Dedifferentiated amniotic fluid mesenchymal stem cell (primary cell): ENCODE measurements at regions not wholly inside any gene's neighbourhood (a gene's known extent, or its start where the extent isn't known, plus 50 kb on each side); places are given as distances from the start of the nearest gene placed in this dataset.
A peak's percentile ranks its signal among the peaks of the same experiment; 100 is the strongest.
"Not testable (repeated sequence)": the region's sequence is repeated elsewhere in the genome, so short reads cannot be mapped to it uniquely, and the experiment has no call there.

Experiments
- DNase-seq: peaks from one replicate; pipeline ENCODE4 v3.0.0-alpha.2; 2016; ENCODE audit errors: extremely low spot score

- no peak for DNase-seq
Measured at GRCh38 chr18:34942276-34942675, 98.9 kb upstream of the MAPRE2 start.

GRCh38 chr18:34942975-34943374 lies 98.2 kb upstream of the MAPRE2 start:
- DNase-seq: no peak

- no peak for DNase-seq
Measured at GRCh38 chr18:34943587-34943986, 97.6 kb upstream of the MAPRE2 start.

- peak; percentile 48 for DNase-seq
Measured at GRCh38 chr18:34947711-34948125, 93.5 kb upstream of the MAPRE2 start.

GRCh38 chr18:34951625-34952379 lies 89.4 kb upstream of the MAPRE2 start:
- DNase-seq: no peak

GRCh38 chr18:34953212-34953611 lies 88.0 kb upstream of the MAPRE2 start:
- no peak for DNase-seq

GRCh38 chr18:34955494-34955893 lies 85.7 kb upstream of the MAPRE2 start:
- DNase-seq: not testable (repeated sequence)

GRCh38 chr18:34956663-34957062 lies 84.5 kb upstream of the MAPRE2 start:
- no peak for DNase-seq

GRCh38 chr18:34957119-34957863 lies 83.9 kb upstream of the MAPRE2 start:
- no peak for DNase-seq

- no peak for DNase-seq
Measured at GRCh38 chr18:34957864-34958259, 83.4 kb upstream of the MAPRE2 start.

GRCh38 chr18:34959211-34959829 lies 81.9 kb upstream of the MAPRE2 start:
- DNase-seq: no peak

GRCh38 chr18:34959989-34960388 lies 81.2 kb upstream of the MAPRE2 start:
- no peak for DNase-seq

- DNase-seq: no peak
Measured at GRCh38 chr18:34965108-34965507, 76.1 kb upstream of the MAPRE2 start.

- no peak for DNase-seq
Measured at GRCh38 chr18:34965566-34965965, 75.6 kb upstream of the MAPRE2 start.

GRCh38 chr18:34970106-34970505 lies 71.1 kb upstream of the MAPRE2 start:
- DNase-seq: no peak

GRCh38 chr18:34971313-34971712 lies 69.9 kb upstream of the MAPRE2 start:
- no peak for DNase-seq

- DNase-seq: no peak
Measured at GRCh38 chr18:34972765-34973414, 68.3 kb upstream of the MAPRE2 start.

GRCh38 chr18:34976123-34976522 lies 65.1 kb upstream of the MAPRE2 start:
- no peak for DNase-seq

GRCh38 chr18:34976534-34976898 lies 64.7 kb upstream of the MAPRE2 start:
- DNase-seq: no peak

- no peak for DNase-seq
Measured at GRCh38 chr18:34976899-34977837, 64.0 kb upstream of the MAPRE2 start.

GRCh38 chr18:34977838-34978532 lies 63.2 kb upstream of the MAPRE2 start:
- no peak for DNase-seq
